ENCODE measurements at regions not wholly inside any gene's neighbourhood (a gene's known extent, or its start where the extent isn't known, plus 50 kb on each side); places are given as distances from the start of the nearest gene placed in this dataset.

- TF ChIP-seq CTCF (IDR thresholded peaks at IDR 0.05; ENCODE audit: insufficient read depth, low read depth, low read length) (no peak), EZH2 (IDR thresholded peaks at IDR 0.05; ENCODE audit: insufficient read depth, low read length) (no peak)
Measured at GRCh38 chr14:106216679-106217078, 690.3 kb downstream of the TMEM121 start.
